ENCODE measurements at regions not wholly inside any gene's neighbourhood (a gene's known extent, or its start where the extent isn't known, plus 50 kb on each side); places are given as distances from the start of the nearest gene placed in this dataset.
"Not testable (repeated sequence)": the region's sequence is repeated elsewhere in the genome, so short reads cannot be mapped to it uniquely, and the experiment has no call there.

- DNase-seq (ENCODE audit: low read depth), result no peak
Observed at GRCh38 chr11:87971354-87971753, 203.9 kb downstream of the RAB38 start.

GRCh38 chr11:87970762-87971161 lies 204.5 kb downstream of the RAB38 start:
- DNase-seq (ENCODE audit: low read depth), result no peak

- DNase-seq (ENCODE audit: low read depth), result no peak
Observed at GRCh38 chr11:87967459-87967858, 207.8 kb downstream of the RAB38 start.

- DNase-seq (ENCODE audit: low read depth), result no peak
Observed at GRCh38 chr11:87966694-87967093, 208.5 kb downstream of the RAB38 start.

DNA sequence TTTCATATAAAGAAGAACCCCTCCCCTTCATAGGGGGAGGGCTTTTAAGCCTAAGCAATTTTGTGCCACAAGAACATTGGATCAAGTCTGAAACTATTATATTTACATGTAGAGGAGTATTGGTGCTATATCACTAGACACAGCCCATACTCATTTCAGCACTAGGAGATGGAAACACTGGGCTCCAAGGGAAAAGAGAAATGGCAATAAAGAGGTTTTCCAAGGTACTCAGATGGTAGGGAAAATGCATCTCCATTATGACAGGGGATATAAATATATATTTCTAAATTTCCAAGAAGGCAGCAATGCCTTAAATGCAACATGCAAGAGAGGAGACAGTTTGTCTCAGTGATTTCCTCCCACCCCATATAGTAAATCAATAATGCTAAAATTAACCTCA lies 209.0 kb downstream of the RAB38 start:
- no peak for DNase-seq (ENCODE audit: low read depth)

- DNase-seq (ENCODE audit: low read depth), result no peak
Observed at GRCh38 chr11:87961606-87962005, 213.6 kb downstream of the RAB38 start.

DNA sequence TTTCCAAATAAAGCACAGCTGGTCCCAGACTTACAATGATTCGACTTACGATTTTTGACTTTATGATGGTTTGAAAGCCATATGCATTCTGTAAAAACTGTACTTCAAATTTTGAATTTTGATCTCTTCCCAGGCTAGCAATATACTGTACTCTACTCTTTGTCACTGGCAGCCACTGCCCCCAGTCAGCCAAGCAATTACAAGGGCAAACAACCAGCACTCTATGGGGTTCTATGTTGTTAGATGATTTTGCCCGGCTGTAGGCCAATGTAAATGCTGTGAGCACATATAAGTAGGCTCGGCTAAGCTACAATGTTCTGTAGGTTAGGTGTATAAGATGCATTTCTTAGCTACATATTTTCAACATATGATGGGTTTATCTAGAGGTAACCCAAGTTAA lies 217.3 kb downstream of the RAB38 start:
- DNase-seq (ENCODE audit: low read depth), result no peak

DNA sequence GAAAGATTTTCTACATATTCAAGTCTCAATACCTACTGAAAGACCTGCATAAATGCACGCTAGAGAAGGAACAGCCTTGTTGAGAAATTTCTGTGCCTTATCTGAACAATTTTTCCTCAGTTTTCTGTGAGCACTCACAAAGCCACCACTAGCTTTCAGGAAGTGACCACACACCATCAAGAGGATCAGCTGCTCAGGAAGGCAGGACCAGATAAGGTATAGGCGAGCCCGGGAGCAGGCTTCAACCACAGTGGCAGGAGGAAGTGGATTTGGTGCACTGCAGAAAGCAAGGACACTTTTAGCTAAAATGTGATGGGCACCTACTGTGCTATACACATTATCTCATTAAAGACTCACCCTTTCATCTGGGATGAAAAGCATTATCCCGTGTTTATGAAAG lies 220.8 kb downstream of the RAB38 start:
- DNase-seq (ENCODE audit: low read depth), result no peak

DNA sequence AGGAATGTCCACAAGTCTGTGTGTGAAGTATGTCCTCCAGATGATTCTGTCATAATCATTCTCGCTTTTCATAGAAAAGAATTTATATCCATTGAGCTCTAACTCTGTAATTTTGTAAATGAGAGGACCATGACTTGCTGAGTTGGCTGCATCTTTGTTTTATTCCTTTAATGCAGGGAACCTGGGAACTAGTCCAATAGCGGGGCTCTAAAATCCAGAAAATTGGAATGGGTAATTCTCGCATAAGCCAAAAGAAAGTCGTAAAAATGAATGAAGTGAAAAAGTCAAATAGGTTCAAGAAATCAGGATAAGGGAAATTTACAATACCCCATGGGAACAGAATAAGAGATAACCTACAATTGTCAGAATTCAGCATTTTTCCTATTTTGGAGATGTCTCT lies 232.5 kb downstream of the RAB38 start:
- DNase-seq (ENCODE audit: low read depth), result no peak

DNA sequence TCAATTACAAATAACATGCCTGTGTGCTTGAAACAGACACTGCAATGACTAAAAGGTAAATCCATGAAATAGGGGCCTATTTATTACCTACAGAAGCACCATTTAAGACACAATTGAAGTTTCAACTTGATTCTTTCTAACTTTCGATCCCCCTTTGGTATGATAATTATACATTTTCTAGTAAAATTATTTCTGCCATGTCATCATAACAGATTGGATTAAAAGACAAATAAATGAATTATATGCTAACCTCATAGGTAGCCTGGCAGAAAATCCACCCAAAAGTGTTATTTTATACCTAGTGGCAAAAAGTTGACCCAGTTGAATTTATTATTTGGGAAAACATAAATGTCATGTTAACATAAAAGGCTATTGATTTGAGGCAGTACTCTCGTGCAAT lies 241.1 kb downstream of the RAB38 start:
- no peak for DNase-seq (ENCODE audit: low read depth)

GRCh38 chr11:87926250-87926970 lies 248.8 kb downstream of the RAB38 start:
- DNase-seq (ENCODE audit: low read depth), result no peak

- DNase-seq (ENCODE audit: low read depth), result no peak
Observed at GRCh38 chr11:87924125-87924524, 251.1 kb downstream of the RAB38 start.

GRCh38 chr11:87917111-87917510 lies 258.1 kb downstream of the RAB38 start:
- no peak for DNase-seq (ENCODE audit: low read depth)

GRCh38 chr11:87909178-87909577 lies 266.1 kb downstream of the RAB38 start:
- no peak for DNase-seq (ENCODE audit: low read depth)

GRCh38 chr11:87908086-87908485 lies 267.2 kb downstream of the RAB38 start:
- DNase-seq (ENCODE audit: low read depth), result no peak

GRCh38 chr11:87903345-87903744 lies 271.9 kb downstream of the RAB38 start:
- DNase-seq (ENCODE audit: low read depth), result no peak

DNA sequence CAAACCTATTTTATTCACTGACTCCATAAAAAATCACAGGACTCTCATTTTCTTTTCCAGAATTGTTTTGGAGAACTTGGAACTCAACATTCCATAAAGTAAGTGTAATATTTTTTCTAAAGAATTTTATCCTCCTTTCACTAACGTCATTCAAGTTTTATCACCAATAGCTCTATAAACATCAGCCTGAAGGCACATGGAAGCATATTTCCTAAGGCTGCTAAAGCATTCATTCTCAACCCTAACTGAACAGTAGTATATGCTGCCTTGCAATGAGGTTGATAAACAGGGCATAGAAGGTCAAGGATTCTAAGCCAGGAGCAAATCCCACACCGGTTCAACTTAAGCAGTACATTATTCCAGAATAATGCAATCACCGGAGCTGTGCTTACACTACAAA lies 273.9 kb downstream of the RAB38 start:
- no peak for DNase-seq (ENCODE audit: low read depth)

- no peak for DNase-seq (ENCODE audit: low read depth)
Observed at GRCh38 chr11:87897921-87898320, 277.3 kb downstream of the RAB38 start.

- no peak for DNase-seq (ENCODE audit: low read depth)
Observed at GRCh38 chr11:87897071-87897470, 278.2 kb downstream of the RAB38 start.

DNA sequence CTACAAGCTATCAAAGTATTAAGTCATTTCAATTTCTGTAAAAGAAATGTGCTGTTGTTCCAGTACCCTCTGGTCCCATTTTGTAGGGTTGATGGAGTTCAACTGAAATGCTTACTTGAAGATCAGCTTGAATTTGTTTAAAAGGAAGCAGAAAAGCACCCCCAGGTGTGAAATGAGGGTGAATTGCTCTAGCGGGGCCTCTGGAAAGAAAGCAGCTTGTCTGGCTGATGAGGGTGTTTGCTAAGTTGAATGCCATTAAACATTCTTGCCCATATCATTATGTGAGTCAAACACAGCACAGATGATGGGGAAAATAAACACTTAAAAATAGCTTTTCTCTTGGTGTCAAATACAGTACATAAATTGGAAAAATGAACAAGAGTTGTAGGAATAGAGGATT lies 280.3 kb downstream of the RAB38 start:
- no peak for DNase-seq (ENCODE audit: low read depth)

DNA sequence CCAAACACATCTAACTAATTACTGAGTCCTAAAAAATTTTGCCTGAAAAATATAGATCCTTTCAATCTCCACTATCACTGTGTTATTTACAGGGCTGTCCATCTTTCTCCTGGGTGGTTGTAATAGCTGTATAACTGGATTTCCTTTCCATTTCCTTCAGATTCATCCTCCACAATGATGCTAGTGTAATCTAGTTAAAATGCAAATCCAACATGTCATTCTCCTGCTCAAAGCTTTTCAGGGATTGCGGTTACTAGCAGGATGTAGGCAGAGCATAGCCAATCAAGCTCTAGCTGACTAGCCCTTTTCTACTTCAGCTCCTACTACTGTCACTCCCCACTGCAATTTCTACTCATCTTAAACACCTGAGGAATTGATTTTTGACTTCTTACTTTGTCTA lies 283.0 kb downstream of the RAB38 start:
- DNase-seq (ENCODE audit: low read depth), result no peak

DNA sequence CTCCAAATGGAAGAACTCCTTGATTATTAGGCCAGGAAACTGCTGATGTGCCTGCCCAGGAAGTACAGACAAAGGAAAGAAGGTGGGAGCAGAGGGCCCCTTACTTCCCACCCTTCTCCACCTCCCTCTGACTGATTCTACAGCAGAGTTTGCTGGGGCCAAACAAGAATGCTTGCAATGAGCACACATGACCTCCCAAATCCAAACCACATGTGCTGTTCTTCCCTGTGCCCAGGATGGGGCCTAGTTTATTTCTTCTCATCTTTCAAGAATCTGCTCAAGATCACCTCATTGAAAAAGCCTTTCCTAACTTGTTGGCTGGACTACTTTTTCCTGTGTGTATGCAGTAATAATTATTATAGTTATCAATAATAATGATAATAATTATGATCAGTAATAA lies 286.1 kb downstream of the RAB38 start:
- DNase-seq (ENCODE audit: low read depth), result no peak

DNA sequence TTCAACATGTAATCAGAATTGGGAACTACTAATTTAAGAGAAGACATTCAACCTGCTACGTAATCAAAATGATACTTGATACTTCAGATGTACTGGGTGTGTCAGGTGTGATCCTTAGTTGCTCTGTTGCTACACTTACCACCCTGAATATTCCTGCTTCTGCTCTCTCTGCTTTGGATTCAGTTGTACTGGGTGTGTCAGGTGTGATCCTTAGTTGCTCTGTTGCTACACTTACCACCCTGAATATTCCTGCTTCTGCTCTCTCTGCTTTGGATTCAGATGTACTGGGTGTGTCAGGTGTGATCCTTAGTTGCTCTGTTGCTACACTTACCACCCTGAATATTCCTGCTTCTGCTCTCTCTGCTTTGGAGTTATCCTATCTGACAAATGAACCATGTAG lies 290.2 kb downstream of the RAB38 start:
- not testable (repeated sequence) for DNase-seq (ENCODE audit: low read depth)

- DNase-seq (ENCODE audit: low read depth), result no peak
Observed at GRCh38 chr11:87879118-87879517, 296.1 kb downstream of the RAB38 start.

Data from T follicular helper cell (primary cell).